Upper lobe of left lung (tissue), 4 donors: ENCODE measurements at regions not wholly inside any gene's neighbourhood (a gene's known extent, or its start where the extent isn't known, plus 50 kb on each side); places are given as distances from the start of the nearest gene placed in this dataset.

Source experiments
- EP300 ChIP-seq, 4 donors: sonication (generic); formaldehyde crosslinking; IDR thresholded peaks; one replicate each; pipeline ENCODE4 v1.5.1; 2017; ENCODE audit warnings: antibody characterized with exemption in 4 of 4, control low read depth in 2 of 4
- POLR2AphosphoS5 ChIP-seq, 2 donors: sonication (generic); formaldehyde crosslinking; IDR thresholded peaks; one replicate each; pipeline ENCODE4 v1.5.1; 2017; ENCODE audit warnings: antibody characterized with exemption in 2 of 2
- TF ChIP-seq, protein P1 (sequence below), 6 experiments: fragments of 450-650 bp in 4 of 6; fragments of 200-600 bp in 2 of 6; sonication (generic) in 2 of 6; IDR thresholded peaks; one replicate each; pipeline ENCODE4 v1.5.1; 2016 to 2019; ENCODE audit warnings: antibody characterized with exemption in 6 of 6

DNA sequence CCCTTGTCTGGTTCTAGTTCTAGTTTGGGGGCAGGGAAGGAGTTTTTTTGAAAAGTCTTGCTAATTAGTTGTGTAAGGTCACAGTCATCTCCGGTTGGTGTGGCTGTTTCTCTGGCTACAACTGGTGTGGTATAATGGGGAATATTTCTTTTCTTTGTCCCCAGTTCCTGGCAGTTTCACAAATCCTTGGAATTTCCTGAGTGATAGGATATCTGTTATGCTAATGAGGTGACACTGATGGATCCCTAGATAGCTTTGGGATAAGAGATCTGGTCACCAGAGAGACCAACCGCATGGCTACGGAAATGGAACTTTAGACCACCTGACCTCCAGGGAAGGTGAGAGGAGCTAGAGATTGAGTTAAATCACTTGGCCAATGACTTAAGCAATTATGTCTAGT is 494.6 kb downstream of the ARHGEF28 start:
- no peak for TF ChIP-seq POLR2AphosphoS5 (IDR thresholded peaks at IDR 0.05)
- TF ChIP-seq, protein P1, sequence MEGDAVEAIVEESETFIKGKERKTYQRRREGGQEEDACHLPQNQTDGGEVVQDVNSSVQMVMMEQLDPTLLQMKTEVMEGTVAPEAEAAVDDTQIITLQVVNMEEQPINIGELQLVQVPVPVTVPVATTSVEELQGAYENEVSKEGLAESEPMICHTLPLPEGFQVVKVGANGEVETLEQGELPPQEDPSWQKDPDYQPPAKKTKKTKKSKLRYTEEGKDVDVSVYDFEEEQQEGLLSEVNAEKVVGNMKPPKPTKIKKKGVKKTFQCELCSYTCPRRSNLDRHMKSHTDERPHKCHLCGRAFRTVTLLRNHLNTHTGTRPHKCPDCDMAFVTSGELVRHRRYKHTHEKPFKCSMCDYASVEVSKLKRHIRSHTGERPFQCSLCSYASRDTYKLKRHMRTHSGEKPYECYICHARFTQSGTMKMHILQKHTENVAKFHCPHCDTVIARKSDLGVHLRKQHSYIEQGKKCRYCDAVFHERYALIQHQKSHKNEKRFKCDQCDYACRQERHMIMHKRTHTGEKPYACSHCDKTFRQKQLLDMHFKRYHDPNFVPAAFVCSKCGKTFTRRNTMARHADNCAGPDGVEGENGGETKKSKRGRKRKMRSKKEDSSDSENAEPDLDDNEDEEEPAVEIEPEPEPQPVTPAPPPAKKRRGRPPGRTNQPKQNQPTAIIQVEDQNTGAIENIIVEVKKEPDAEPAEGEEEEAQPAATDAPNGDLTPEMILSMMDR (IDR thresholded peaks at IDR 0.05), result no peak
- TF ChIP-seq EP300 (IDR thresholded peaks at IDR 0.05), result no peak
